ENCODE measurements at regions not wholly inside any gene's neighbourhood (a gene's known extent, or its start where the extent isn't known, plus 50 kb on each side); places are given as distances from the start of the nearest gene placed in this dataset.

- Histone ChIP-seq H3K4me2 (ENCODE audit: insufficient read depth, low read length) (no peak overlapping the region), H3K9me3 (replicated peaks; ENCODE audit: control insufficient read depth, insufficient read depth, low read depth, low read length) (no peaks in the 10 kb centered on the region; the same call in 1 of the 2 replicates), H4K20me1 (replicated peaks; ENCODE audit: control insufficient read depth, insufficient read depth, low read length) (no peaks in the 10 kb centered on the region), H3K9me1 (ENCODE audit: control insufficient read depth, insufficient read depth, low read length) (no peaks in the 10 kb centered on the region), H2AFZ (ENCODE audit: low read depth, low read length) (no peak overlapping the region), H3K4me1 (replicated peaks in 1 of 2; ENCODE audit: control insufficient read depth in 2 of 2, insufficient read depth in 2 of 2, low read length in 2 of 2) (peaks cover 10 to 15% of the 10 kb centered on the region in 2 experiments; a peak in 4 of 5 replicates), H3K27me3 (ENCODE audit: control insufficient read depth in 2 of 2, insufficient read depth in 2 of 2, low read length in 2 of 2) (peaks cover 0 to 4% of the 10 kb centered on the region in 2 experiments; a peak in 1 of 5 replicates), H3K27ac (ENCODE audit: extremely low read depth, low read depth, low read length) (no peak overlapping the region), H3K9ac (ENCODE audit: insufficient read depth in 1 of 2, low read depth in 2 of 2, low read length in 2 of 2) (no peak overlapping the region; a peak in 1 of 4 replicates), H3K36me3 (ENCODE audit: control insufficient read depth, insufficient read depth, low read length) (no peaks in the 10 kb centered on the region), H3K4me3 (no peak overlapping the region), H3K79me2 (ENCODE audit: control insufficient read depth, insufficient read depth, low read length) (no peaks in the 10 kb centered on the region)
- POLR2A ChIA-PET: no interaction called here
- no peak for TF ChIP-seq ZNF175 (CRISPR knock-in tag; IDR thresholded peaks at IDR 0.05; ENCODE audit: low read depth)
- TF ChIP-seq CREBBP (IDR thresholded peaks at IDR 0.05; ENCODE audit: low read depth, low read length): no peak
- TF ChIP-seq CREB5 (CRISPR knock-in tag; IDR thresholded peaks at IDR 0.05): no peak
- no peak for TF ChIP-seq KHSRP (IDR thresholded peaks at IDR 0.05)
- no peak for TF ChIP-seq ZNF589 (CRISPR knock-in tag; IDR thresholded peaks at IDR 0.05; ENCODE audit: low read depth)
- no peak for TF ChIP-seq RNF2 (IDR thresholded peaks at IDR 0.05)
- TF ChIP-seq MEF2A (IDR thresholded peaks at IDR 0.05; ENCODE audit: control insufficient read depth, low read depth, low read length): no peak
- TF ChIP-seq FOXK1 (CRISPR knock-in tag; IDR thresholded peaks at IDR 0.05; ENCODE audit: borderline replicate concordance): no peak
- TF ChIP-seq ZNF217 (CRISPR knock-in tag; IDR thresholded peaks at IDR 0.05): no peak
- TF ChIP-seq ZNF644 (tag; IDR thresholded peaks at IDR 0.05; ENCODE audit: low read depth): no peak
- TF ChIP-seq HOXB6 (CRISPR knock-in tag; IDR thresholded peaks at IDR 0.05; ENCODE audit: borderline replicate concordance): no peak
- TF ChIP-seq ZNF75A (CRISPR knock-in tag; IDR thresholded peaks at IDR 0.05): no peak
- no peak for TF ChIP-seq ZNF696 (CRISPR knock-in tag; conservative IDR thresholded peaks at IDR 0.05)
- no peak for TF ChIP-seq PREB (CRISPR knock-in tag; IDR thresholded peaks at IDR 0.05)
- TF ChIP-seq RFX5 (IDR thresholded peaks at IDR 0.05; ENCODE audit: low read depth, low read length): no peak
- TF ChIP-seq TCFL5 (CRISPR knock-in tag; conservative IDR thresholded peaks at IDR 0.05): no peak
- TF ChIP-seq PML (IDR thresholded peaks at IDR 0.05; ENCODE audit: low read length): no peak
- in situ Hi-C loops (cut with MboI) (loop anchor here (25.0 kb wide), 1 partner anchor 822 kb away; no protein-coding TSS in a partner anchor), intact Hi-C loops (cut with micrococcal nuclease) (no loop called here)
- no peak for DNase-seq (ENCODE audit: extremely low read depth in 1 of 4, low spot score in 3 of 4)
- no TSS peak for BruUV-seq (replicated peaks)
- CTCF ChIA-PET (ENCODE audit: low intra/inter-chr PET ratio): no interaction called here
- 30% methylated on average over 5 of the region's 8 CpGs for WGBS (ENCODE audit: insufficient coverage, low coverage, missing lambda C conversion rate)
- ATAC-seq: no peak
- no peak for FAIRE-seq
These were observed 95.9 kb downstream of the RRM1 start for GRCh38 chr11:4190519-4190918.

All from K562 (cell line).